Spleen (tissue), 7 donors: ENCODE measurements at regions not wholly inside any gene's neighbourhood (a gene's known extent, or its start where the extent isn't known, plus 50 kb on each side); places are given as distances from the start of the nearest gene placed in this dataset.
"Not testable (repeated sequence)": the region's sequence is repeated elsewhere in the genome, so short reads cannot be mapped to it uniquely, and the experiment has no call there.

Experiments used
- POLR2A ChIP-seq, 3 donors: fragments of 450-650 bp; IDR thresholded peaks; one replicate each; pipeline ENCODE4 v1.5.1; 2017; ENCODE audit warnings: antibody characterized with exemption in 3 of 3, mild to moderate bottlenecking in 1 of 3
- POLR2AphosphoS5 ChIP-seq, 3 donors: sonication (generic); formaldehyde crosslinking; IDR thresholded peaks; one replicate each; pipeline ENCODE4 v1.5.1; 2017; ENCODE audit warnings: antibody characterized with exemption in 3 of 3
- TF ChIP-seq, protein P1 (sequence below), 11 experiments: fragments of 200-600 bp in 7 of 11; fragments of 450-650 bp in 4 of 11; sonication (generic) in 4 of 11; IDR thresholded peaks in 8 of 11; conservative IDR thresholded peaks in 3 of 11; 1 replicate in 7 of 11; 2 replicates in 4 of 11; pipeline versions ENCODE4 v1.4.0 to v1.8.0; 2016 to 2021; ENCODE audit warnings: antibody characterized with exemption in 11 of 11, inconsistent platforms in 4 of 11, mild to moderate bottlenecking in 1 of 11
- donor health status: DM: no; HTN: no; CAD: no; lungs with moderate emphysema.
- donor health status: DM: no; HTN: no; CAD: no.
- donor health status: DM: no; HTN: no; CAD: no.

DNA sequence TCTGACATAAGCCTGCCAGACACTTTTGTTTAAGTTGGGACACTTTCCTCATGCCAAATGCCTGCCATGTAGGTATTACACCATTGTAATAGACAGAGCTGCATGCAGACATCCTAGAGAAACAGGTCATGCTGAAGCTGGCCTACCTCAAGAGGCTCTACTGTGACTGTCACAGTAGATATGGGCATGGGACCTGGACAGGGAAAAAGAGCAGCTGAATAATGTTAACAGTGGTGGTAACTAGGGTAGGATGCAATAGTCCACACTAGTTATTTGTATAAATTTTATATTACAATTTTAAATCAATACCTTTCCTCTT lies 273.2 kb downstream of the CNTNAP3 start:
- not testable (repeated sequence) for TF ChIP-seq POLR2A, POLR2AphosphoS5 (IDR thresholded peaks at IDR 0.05)
- TF ChIP-seq, protein P1, sequence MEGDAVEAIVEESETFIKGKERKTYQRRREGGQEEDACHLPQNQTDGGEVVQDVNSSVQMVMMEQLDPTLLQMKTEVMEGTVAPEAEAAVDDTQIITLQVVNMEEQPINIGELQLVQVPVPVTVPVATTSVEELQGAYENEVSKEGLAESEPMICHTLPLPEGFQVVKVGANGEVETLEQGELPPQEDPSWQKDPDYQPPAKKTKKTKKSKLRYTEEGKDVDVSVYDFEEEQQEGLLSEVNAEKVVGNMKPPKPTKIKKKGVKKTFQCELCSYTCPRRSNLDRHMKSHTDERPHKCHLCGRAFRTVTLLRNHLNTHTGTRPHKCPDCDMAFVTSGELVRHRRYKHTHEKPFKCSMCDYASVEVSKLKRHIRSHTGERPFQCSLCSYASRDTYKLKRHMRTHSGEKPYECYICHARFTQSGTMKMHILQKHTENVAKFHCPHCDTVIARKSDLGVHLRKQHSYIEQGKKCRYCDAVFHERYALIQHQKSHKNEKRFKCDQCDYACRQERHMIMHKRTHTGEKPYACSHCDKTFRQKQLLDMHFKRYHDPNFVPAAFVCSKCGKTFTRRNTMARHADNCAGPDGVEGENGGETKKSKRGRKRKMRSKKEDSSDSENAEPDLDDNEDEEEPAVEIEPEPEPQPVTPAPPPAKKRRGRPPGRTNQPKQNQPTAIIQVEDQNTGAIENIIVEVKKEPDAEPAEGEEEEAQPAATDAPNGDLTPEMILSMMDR (IDR thresholded peaks at IDR 0.05 in 8 of 11, conservative IDR thresholded peaks at IDR 0.05 in 3 of 11) = not testable (repeated sequence)
